Hematopoietic multipotent progenitor cell treated with erythropoietin and hydrocortisone succinate and interleukin-3 and kit ligand, for 4 days (in vitro differentiated cells): ENCODE measurements at regions not wholly inside any gene's neighbourhood (a gene's known extent, or its start where the extent isn't known, plus 50 kb on each side); places are given as distances from the start of the nearest gene placed in this dataset.

Experiments used
- DNase-seq: peaks from one replicate; pipeline ENCODE4 v3.0.0-alpha.2; 2015

GRCh38 chr13:89267734-89268133 lies 1596.6 kb downstream of the SLITRK5 start:
- DNase-seq, result no peak

- no peak for DNase-seq
These were observed 1598.6 kb downstream of the SLITRK5 start for GRCh38 chr13:89269737-89270136.

- DNase-seq, result no peak
These were observed 1599.6 kb downstream of the SLITRK5 start for GRCh38 chr13:89270736-89271135.

- DNase-seq, result no peak
These were observed 1608.2 kb downstream of the SLITRK5 start for GRCh38 chr13:89279374-89279773.

- DNase-seq, result no peak
These were observed 1610.2 kb downstream of the SLITRK5 start for GRCh38 chr13:89281331-89281730.

GRCh38 chr13:89282241-89282640 lies 1611.1 kb downstream of the SLITRK5 start:
- DNase-seq, result no peak

GRCh38 chr13:89287381-89287780 lies 1616.2 kb downstream of the SLITRK5 start:
- DNase-seq, result no peak

- no peak for DNase-seq
These were observed 1623.1 kb downstream of the SLITRK5 start for GRCh38 chr13:89294115-89294867.

- no peak for DNase-seq
These were observed 1636.1 kb downstream of the SLITRK5 start for GRCh38 chr13:89307278-89307677.

GRCh38 chr13:89310943-89311672 lies 1639.9 kb downstream of the SLITRK5 start:
- DNase-seq, result no peak

- DNase-seq, result no peak
These were observed 1644.1 kb downstream of the SLITRK5 start for GRCh38 chr13:89315287-89315686.

- no peak for DNase-seq
These were observed 1651.3 kb downstream of the SLITRK5 start for GRCh38 chr13:89322466-89322865.

- DNase-seq, result no peak
These were observed 1653.4 kb downstream of the SLITRK5 start for GRCh38 chr13:89324582-89324981.

GRCh38 chr13:89343165-89343564 lies 1672.0 kb downstream of the SLITRK5 start:
- no peak for DNase-seq

GRCh38 chr13:89352384-89352783 lies 1681.2 kb downstream of the SLITRK5 start:
- DNase-seq, result no peak

- DNase-seq, result peak; percentile 17
These were observed 1690.7 kb downstream of the SLITRK5 start for GRCh38 chr13:89361909-89362308.

GRCh38 chr13:89363144-89363543 lies 1692.0 kb downstream of the SLITRK5 start:
- peak; percentile 2 for DNase-seq

GRCh38 chr13:89372193-89372592 lies 1701.0 kb downstream of the SLITRK5 start:
- DNase-seq, result no peak

GRCh38 chr13:89375839-89376238 lies 1704.7 kb downstream of the SLITRK5 start:
- DNase-seq, result peak; percentile 30

GRCh38 chr13:89380101-89380500 lies 1708.9 kb downstream of the SLITRK5 start:
- DNase-seq, result peak; percentile 49

GRCh38 chr13:89382981-89383380 lies 1711.8 kb downstream of the SLITRK5 start:
- DNase-seq, result no peak

GRCh38 chr13:89383891-89384290 lies 1712.7 kb downstream of the SLITRK5 start:
- no peak for DNase-seq

GRCh38 chr13:89393758-89394304 lies 1722.7 kb downstream of the SLITRK5 start:
- DNase-seq, result no peak

- peak; percentile 73 for DNase-seq
These were observed 1730.1 kb downstream of the SLITRK5 start for GRCh38 chr13:89401264-89401675.
